Chondrocyte (in vitro differentiated cells): ENCODE measurements at regions not wholly inside any gene's neighbourhood (a gene's known extent, or its start where the extent isn't known, plus 50 kb on each side); places are given as distances from the start of the nearest gene placed in this dataset.

Experiments
- DNase-seq: peaks from one replicate; pipeline ENCODE4 v3.0.0; 2021; ENCODE audit warnings: mixed read lengths, low spot score
- H3K27ac Mint-ChIP-seq: one replicate; pipeline ENCODE4 v1.8.0; 2021; ENCODE audit warnings: mild to moderate bottlenecking, moderate library complexity, mixed read lengths; ENCODE audit not compliant: unreplicated experiment
- H3K27me3 Mint-ChIP-seq: 2 replicates; pipeline ENCODE4 v1.8.0; 2021; ENCODE audit warnings: low read depth, mixed read lengths
- H3K36me3 Mint-ChIP-seq: 2 replicates; pipeline ENCODE4 v1.8.0; 2021; ENCODE audit warnings: low read depth, mixed read lengths
- H3K4me1 Mint-ChIP-seq: 2 replicates; pipeline ENCODE4 v1.8.0; 2021; ENCODE audit warnings: low read depth, mild to moderate bottlenecking, mixed read lengths
- H3K4me3 Mint-ChIP-seq: one replicate; pipeline ENCODE4 v1.8.0; 2021; ENCODE audit warnings: mild to moderate bottlenecking, moderate library complexity, mixed read lengths; ENCODE audit not compliant: unreplicated experiment
- H3K9me3 Mint-ChIP-seq: 2 replicates; pipeline ENCODE4 v1.8.0; 2021; ENCODE audit warnings: low read depth, mixed read lengths
- CTCF ChIP-seq: fragments of 200-600 bp; sonication (generic); IDR thresholded peaks from 2 replicates; pipeline ENCODE4 v1.5.0; 2021; ENCODE audit warnings: antibody characterized with exemption, mild to moderate bottlenecking, moderate library complexity

- H3K36me3 Mint-ChIP-seq: peaks cover 1% of the 10 kb centered on the region
- H3K27me3 Mint-ChIP-seq: peaks cover 90% of the 10 kb centered on the region
- no peak overlapping the region for H3K27ac Mint-ChIP-seq
- TF ChIP-seq CTCF: peak; percentile 28
- H3K4me1 Mint-ChIP-seq: peaks cover 20% of the 10 kb centered on the region
- no peaks in the 10 kb centered on the region for H3K9me3 Mint-ChIP-seq
- DNase-seq: no peak
- peak overlapping the region; percentile 31 for H3K4me3 Mint-ChIP-seq
Observed at GRCh38 chr15:89406940-89407607, 72.5 kb upstream of the POLG start.

GRCh38 chr15:89406218-89406939 lies 71.8 kb upstream of the POLG start:
- no peak for DNase-seq
- H3K36me3 Mint-ChIP-seq: peaks cover 1% of the 10 kb centered on the region
- TF ChIP-seq CTCF: no peak
- H3K4me1 Mint-ChIP-seq: peaks cover 22% of the 10 kb centered on the region
- peak overlapping the region; percentile 31 for H3K4me3 Mint-ChIP-seq
- no peak overlapping the region for H3K27ac Mint-ChIP-seq
- H3K27me3 Mint-ChIP-seq: peaks cover 89% of the 10 kb centered on the region
- no peaks in the 10 kb centered on the region for H3K9me3 Mint-ChIP-seq

GRCh38 chr15:89405494-89405893 lies 70.9 kb upstream of the POLG start:
- no peaks in the 10 kb centered on the region for H3K9me3 Mint-ChIP-seq
- TF ChIP-seq CTCF: no peak
- no peak for DNase-seq
- no peak overlapping the region for H3K4me3 Mint-ChIP-seq
- H3K4me1 Mint-ChIP-seq: peaks cover 22% of the 10 kb centered on the region
- peaks cover 1% of the 10 kb centered on the region for H3K36me3 Mint-ChIP-seq
- peaks cover 90% of the 10 kb centered on the region for H3K27me3 Mint-ChIP-seq
- H3K27ac Mint-ChIP-seq: no peak overlapping the region

GRCh38 chr15:89404023-89404422 lies 69.4 kb upstream of the POLG start:
- peaks cover 22% of the 10 kb centered on the region for H3K4me1 Mint-ChIP-seq
- no peak overlapping the region for H3K27ac Mint-ChIP-seq
- no peak for DNase-seq
- TF ChIP-seq CTCF: no peak
- no peak overlapping the region for H3K4me3 Mint-ChIP-seq
- H3K27me3 Mint-ChIP-seq: peaks cover 80% of the 10 kb centered on the region
- peaks cover 1% of the 10 kb centered on the region for H3K36me3 Mint-ChIP-seq
- no peaks in the 10 kb centered on the region for H3K9me3 Mint-ChIP-seq

GRCh38 chr15:89402518-89402805 lies 67.8 kb upstream of the POLG start:
- no peaks in the 10 kb centered on the region for H3K36me3 Mint-ChIP-seq
- H3K4me1 Mint-ChIP-seq: peaks cover 15% of the 10 kb centered on the region
- TF ChIP-seq CTCF: no peak
- H3K9me3 Mint-ChIP-seq: no peaks in the 10 kb centered on the region
- H3K27me3 Mint-ChIP-seq: peaks cover 77% of the 10 kb centered on the region
- no peak for DNase-seq
- no peak overlapping the region for H3K27ac Mint-ChIP-seq
- no peak overlapping the region for H3K4me3 Mint-ChIP-seq
